ENCODE measurements at regions not wholly inside any gene's neighbourhood (a gene's known extent, or its start where the extent isn't known, plus 50 kb on each side); places are given as distances from the start of the nearest gene placed in this dataset.

GRCh38 chr12:91601054-91601453 lies 418.4 kb upstream of the DCN start:
- no peak overlapping the region for H3K4me2 ChIP-seq
- 86% methylated on average over 4 of the region's 4 CpGs for WGBS (ENCODE audit: low lambda C conversion rate, missing lambda C conversion rate)

GRCh38 chr12:91594715-91595114 lies 412.1 kb upstream of the DCN start:
- Histone ChIP-seq H2AFZ (no peak overlapping the region), H3K9me2 (replicated peaks; ENCODE audit: insufficient read depth) (no peaks in the 10 kb centered on the region), H3K27ac (no peak overlapping the region), H3K4me3 (no peak overlapping the region), H3K9me3 (ENCODE audit: low read depth) (no peaks in the 10 kb centered on the region), H3K79me2 (no peaks in the 10 kb centered on the region), H3K27me3 (no peaks in the 10 kb centered on the region), H3K4me2 (no peak overlapping the region), H4K20me1 (ENCODE audit: insufficient read depth, poor library complexity, severe bottlenecking) (no peaks in the 10 kb centered on the region), H3K4me1 (ENCODE audit: insufficient read depth) (no peaks in the 10 kb centered on the region), H3K36me3 (replicated peaks; ENCODE audit: insufficient read depth, low read depth) (no peaks in the 10 kb centered on the region)
- WGBS (ENCODE audit: low lambda C conversion rate, missing lambda C conversion rate) = 69% methylated on average over 1 of the region's 1 CpG
- no peak for TF ChIP-seq EZH2phosphoT487 (IDR thresholded peaks at IDR 0.05; ENCODE audit: low read depth, severe bottlenecking, unreplicated experiment)
- no peak for TF ChIP-seq CTCF (IDR thresholded peaks at IDR 0.05; ENCODE audit: poor library complexity)
- no peak for TF ChIP-seq EZH2 (IDR thresholded peaks at IDR 0.05; ENCODE audit: borderline replicate concordance)
- no peak for DNase-seq (ENCODE audit: low spot score)

More at GRCh38 chr12:91601054-91601453, 418.4 kb upstream of the DCN start:
- Histone ChIP-seq H2AFZ (no peak overlapping the region), H4K20me1 (ENCODE audit: insufficient read depth, poor library complexity, severe bottlenecking) (no peaks in the 10 kb centered on the region), H3K9me3 (ENCODE audit: low read depth) (no peaks in the 10 kb centered on the region), H3K27ac (no peak overlapping the region), H3K79me2 (no peaks in the 10 kb centered on the region), H3K4me3 (no peak overlapping the region), H3K4me1 (ENCODE audit: insufficient read depth) (no peaks in the 10 kb centered on the region), H3K9me2 (replicated peaks; ENCODE audit: insufficient read depth) (no peaks in the 10 kb centered on the region), H3K36me3 (replicated peaks; ENCODE audit: insufficient read depth, low read depth) (no peaks in the 10 kb centered on the region), H3K27me3 (no peaks in the 10 kb centered on the region)
- TF ChIP-seq CTCF (IDR thresholded peaks at IDR 0.05; ENCODE audit: poor library complexity) (no peak), EZH2 (IDR thresholded peaks at IDR 0.05; ENCODE audit: borderline replicate concordance) (no peak), EZH2phosphoT487 (IDR thresholded peaks at IDR 0.05; ENCODE audit: low read depth, severe bottlenecking, unreplicated experiment) (no peak)
- DNase-seq (ENCODE audit: low spot score) = no peak

GRCh38 chr12:91591639-91591987 lies 409.0 kb upstream of the DCN start:
- Histone ChIP-seq H3K36me3 (replicated peaks; ENCODE audit: insufficient read depth, low read depth) (no peaks in the 10 kb centered on the region), H3K79me2 (no peaks in the 10 kb centered on the region), H3K4me2 (no peak overlapping the region), H4K20me1 (ENCODE audit: insufficient read depth, poor library complexity, severe bottlenecking) (no peaks in the 10 kb centered on the region), H3K9me3 (ENCODE audit: low read depth) (no peaks in the 10 kb centered on the region), H3K4me1 (ENCODE audit: insufficient read depth) (no peaks in the 10 kb centered on the region), H2AFZ (no peak overlapping the region), H3K9me2 (replicated peaks; ENCODE audit: insufficient read depth) (no peaks in the 10 kb centered on the region), H3K4me3 (no peak overlapping the region), H3K27ac (no peak overlapping the region), H3K27me3 (no peaks in the 10 kb centered on the region)
- 60% methylated on average over 1 of the region's 1 CpG for WGBS (ENCODE audit: low lambda C conversion rate, missing lambda C conversion rate)
- TF ChIP-seq EZH2 (IDR thresholded peaks at IDR 0.05; ENCODE audit: borderline replicate concordance) (no peak), EZH2phosphoT487 (IDR thresholded peaks at IDR 0.05; ENCODE audit: low read depth, severe bottlenecking, unreplicated experiment) (no peak), CTCF (IDR thresholded peaks at IDR 0.05; ENCODE audit: poor library complexity) (no peak)
- no peak for DNase-seq (ENCODE audit: low spot score)

All from hepatocyte (in vitro differentiated cells).